ENCODE measurements at regions not wholly inside any gene's neighbourhood (a gene's known extent, or its start where the extent isn't known, plus 50 kb on each side); places are given as distances from the start of the nearest gene placed in this dataset.
"Not testable (repeated sequence)": the region's sequence is repeated elsewhere in the genome, so short reads cannot be mapped to it uniquely, and the experiment has no call there.

DNA sequence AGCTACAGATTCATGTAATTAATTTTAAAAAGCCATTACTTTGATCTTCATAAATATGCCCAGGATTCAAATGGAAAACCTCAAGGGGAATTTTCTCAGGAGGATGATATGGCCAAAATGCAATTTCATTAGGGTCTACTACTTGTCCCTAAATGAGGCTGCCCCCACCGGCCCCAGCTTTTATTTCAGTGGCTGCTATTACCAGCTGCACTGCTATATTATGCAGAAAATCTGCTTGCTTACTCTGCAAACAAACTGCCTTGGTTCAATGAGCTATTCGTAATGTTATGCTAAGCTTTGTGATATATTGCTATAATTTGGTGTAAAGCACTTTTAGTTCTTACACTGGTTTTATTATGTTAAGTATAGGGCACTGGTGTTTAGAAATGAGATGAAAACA lies 137.3 kb upstream of the TMTC4 start:
- DNase-seq (ENCODE audit: low read depth), result no peak

DNA sequence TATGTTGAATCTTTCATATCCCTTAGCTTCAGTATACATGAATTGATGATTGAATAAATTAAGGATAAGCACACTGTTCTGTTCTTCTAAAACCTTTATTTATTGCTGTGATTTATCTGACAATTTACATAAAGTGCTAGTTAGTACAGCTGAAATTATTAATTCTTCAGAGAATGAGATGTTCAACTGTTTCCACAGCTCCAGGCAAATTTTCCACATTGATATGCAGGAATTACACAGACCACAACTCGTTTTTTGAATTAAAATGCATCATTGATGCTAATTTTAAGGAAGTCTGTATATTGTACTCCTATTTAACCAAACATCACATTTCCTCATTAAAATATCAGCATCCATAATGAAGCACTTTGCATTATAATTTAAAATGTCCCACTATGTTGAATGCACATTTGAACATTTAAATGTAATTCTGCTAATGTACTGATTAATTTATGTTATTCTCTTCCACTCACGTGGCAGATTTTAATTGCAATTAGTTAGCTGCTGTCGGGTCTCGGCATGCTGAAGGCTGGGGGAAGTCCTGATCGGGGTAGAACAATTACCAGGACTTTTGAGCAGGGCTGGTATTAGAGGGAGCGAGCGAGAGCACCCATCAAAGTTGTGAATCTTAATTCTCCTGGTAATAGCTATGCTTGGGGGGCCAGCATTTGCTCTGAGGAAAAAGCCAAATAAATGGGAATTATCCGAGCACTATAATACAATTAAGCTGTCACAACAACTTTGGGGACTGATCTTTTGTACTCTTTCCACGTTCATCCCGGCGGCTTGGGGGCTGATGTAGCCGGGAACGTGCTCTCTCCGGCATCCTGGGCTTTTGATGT lies 136.7 kb upstream of the TMTC4 start:
- DNase-seq (ENCODE audit: low read depth), result no peak

DNA sequence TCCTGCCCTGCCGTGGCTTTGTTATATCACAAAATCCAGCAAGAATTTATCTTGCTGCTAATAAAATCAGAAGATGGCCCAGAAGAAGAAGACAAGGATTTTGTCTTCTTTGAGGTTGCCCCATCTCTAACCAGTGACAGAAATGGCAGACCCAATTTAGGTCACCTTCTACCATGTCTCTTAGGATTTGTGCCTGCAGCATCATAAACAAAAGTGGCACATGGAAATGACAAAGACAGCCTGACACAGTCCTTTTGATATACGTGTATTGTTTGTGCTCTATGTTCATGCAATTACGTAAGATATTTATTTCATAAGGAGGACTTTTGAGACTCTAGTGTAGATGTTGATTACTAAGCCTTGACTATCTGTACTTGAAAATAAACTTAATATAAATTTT lies 135.9 kb upstream of the TMTC4 start:
- no peak for DNase-seq (ENCODE audit: low read depth)

DNA sequence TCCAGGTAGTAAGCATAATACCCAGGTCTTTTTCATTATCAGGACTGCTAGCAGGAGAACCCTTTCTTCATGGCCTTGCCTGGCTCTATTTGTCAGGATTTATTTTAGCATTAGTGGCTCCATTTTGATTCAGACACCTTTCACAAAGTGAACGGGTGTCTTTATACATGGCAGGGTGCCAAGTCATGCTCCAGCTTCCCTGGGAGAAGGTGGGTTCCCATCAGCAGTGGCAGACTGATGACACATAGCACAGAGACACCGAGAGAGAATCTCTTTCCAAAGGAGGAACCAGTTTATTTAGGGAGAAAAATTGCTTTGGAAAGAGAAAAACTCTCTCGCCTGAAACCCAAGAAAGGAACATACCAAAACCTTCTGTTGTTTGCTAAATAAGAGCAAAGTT lies 135.3 kb upstream of the TMTC4 start:
- DNase-seq (ENCODE audit: low read depth), result no peak

DNA sequence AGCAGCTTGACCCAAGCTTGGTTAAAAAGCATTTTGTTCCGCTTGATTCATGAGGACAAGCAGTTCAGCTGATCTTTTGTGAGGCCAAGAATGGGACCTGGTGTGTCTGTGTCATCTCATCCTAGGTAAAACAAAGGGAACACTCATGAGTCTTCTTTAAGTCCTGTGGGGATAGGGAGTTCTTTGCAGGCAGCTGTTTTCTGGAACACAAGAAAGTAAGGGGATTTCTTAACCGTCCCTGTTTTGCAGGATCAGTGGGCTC lies 134.5 kb upstream of the TMTC4 start:
- no peak for DNase-seq (ENCODE audit: low read depth)

DNA sequence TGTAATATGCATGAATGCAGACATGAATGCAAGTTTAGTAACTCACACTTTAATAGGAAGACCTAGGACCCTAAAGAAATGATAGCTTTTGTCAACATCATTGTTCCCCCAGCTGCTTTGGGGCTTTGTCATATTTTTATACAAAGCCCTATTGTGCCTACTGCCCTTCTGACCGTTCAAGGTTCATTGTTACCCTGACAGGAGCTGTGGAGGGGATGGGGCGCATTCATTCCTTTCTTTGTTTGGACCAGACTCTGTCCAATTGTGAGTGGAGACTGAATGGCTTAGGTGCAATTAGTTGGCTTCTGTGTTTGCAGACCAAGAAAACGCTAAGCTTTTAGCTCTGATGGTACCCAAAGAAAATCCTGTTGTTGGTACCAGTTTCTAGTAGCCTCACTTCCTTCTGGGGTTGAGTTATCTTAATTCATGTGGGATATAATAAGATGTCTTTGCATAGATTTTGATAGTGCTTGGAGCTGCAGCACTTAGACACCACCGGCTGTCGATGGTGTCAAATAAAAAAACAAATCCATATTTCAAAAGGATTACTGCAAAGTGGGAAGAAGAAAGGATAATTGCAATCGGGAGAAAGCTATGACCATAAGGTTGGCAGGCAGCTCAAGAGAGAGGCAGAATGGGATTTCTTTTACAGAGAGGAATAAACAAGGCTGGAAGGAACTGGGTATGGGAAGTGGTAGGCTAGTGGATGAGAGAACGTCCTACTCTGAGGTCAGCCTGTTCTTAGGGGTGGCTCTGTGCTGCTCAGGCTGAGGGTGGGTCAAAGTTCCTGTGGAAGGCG lies 133.9 kb upstream of the TMTC4 start:
- no peak for DNase-seq (ENCODE audit: low read depth)

DNA sequence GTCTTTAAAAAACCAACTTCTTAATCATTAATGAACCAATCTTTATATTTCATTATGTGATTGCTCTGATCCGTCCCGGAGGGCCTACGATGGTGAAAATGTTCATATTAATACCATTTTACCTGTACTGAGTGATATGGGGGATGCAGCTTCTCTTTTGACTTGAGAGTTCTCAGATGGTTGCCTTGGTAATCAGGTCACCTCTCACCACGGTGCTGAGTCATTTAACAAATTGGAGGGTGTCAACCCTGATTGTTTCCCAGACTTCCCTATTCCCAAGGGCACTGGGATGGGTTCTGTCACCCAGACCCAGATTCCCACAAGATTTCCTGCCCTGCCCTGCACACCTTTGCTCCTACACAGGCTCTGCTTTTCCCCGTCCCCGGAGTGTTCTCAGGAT lies 128.5 kb upstream of the TMTC4 start:
- DNase-seq (ENCODE audit: low read depth), result no peak

DNA sequence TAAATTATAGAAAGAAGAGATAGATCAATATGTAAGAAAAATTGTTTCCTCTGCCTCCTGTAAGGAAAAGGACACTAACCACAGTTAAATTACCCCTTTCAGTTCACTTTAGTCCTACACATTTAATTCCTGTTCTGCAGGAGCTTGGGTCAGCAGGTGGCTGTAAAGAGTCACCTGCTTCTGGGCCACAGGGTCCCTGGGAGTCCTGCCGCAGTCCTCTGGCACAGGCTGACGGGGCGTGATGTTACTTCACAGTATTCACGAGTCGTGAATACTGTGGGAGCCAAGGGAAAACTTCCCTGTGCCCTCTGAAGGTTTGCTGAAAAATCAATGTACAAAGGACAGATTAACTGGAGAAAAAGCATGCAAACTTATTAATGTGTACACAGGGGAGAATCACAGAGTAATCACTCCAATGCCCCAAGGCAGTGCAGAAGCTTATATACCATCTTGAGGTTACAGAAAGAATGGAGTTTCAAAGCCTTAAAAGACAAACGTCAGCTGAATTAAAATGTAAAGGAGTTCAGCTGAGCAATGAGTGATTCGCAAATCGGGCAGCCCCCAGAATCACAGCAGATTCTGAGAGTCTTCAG lies 125.8 kb upstream of the TMTC4 start:
- no peak for DNase-seq (ENCODE audit: low read depth)

DNA sequence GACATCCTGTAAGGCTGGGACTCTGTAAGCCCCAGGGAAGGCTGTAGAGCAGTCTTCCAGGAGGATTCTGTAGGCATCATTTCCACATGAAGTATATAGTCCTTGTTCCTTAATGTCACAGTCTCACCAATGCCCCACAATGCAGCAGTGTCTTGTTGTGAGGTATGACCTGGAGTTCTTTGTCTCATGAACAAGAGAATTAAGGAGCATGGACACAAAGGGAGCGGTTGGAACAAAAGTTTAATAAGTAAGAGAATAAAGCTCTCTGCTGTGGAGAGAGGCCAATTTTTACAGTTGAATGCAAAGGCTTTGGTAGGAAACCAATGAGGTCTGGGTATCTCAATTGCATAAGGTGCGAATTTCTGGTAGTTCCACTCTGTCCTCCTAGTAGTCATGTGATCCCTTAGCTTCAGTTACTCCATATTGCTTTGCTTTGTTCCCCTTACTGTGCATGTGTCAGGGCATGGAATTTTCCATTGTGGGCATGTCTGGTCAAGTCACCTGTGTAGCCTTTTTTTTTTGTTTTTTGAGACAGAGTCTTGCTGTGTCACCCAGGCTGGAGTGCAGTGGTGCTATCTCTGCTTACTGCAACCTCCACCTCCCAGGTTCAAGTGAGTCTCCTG lies 124.3 kb upstream of the TMTC4 start:
- no peak for DNase-seq (ENCODE audit: low read depth)

DNA sequence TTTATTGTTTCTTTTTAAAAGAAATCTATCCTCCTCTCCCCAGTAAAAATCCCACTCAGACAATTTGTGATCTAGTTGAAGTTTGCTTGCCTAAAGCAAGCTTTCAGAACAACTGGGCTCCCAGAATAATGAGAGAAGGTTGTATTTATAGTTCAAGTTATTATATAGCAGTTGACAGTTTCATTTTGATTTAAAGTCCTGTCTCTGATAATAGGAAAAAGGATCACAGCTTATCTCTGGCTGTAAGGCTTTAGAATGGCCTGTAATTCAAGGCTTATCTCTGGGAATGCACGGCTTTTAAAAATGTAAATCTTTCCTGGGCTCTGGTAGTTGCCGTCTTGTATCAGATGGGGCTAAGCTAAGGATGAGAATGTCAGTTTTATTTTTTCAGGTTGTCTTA lies 123.3 kb upstream of the TMTC4 start:
- no peak for DNase-seq (ENCODE audit: low read depth)

DNA sequence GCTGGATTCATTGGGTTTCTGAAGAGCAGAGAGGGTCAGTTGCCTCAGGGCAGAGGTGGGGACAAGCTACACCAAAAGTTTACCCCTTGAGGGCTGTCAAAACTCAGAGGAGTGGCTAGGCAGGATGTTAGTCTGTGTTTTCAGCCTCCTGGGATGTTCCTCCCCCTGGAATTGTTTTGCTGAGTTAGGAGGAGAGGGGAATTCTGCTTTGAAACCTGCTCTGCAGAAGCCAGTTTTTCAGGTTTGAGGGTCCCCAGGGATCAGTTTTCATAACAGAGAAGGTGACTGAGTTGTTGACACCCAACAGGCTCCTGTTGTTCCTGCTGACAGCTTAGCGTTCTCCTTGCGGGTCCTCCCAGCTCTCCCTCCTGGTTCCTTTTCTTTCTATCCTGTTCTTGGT lies 121.9 kb upstream of the TMTC4 start:
- DNase-seq (ENCODE audit: low read depth), result no peak

DNA sequence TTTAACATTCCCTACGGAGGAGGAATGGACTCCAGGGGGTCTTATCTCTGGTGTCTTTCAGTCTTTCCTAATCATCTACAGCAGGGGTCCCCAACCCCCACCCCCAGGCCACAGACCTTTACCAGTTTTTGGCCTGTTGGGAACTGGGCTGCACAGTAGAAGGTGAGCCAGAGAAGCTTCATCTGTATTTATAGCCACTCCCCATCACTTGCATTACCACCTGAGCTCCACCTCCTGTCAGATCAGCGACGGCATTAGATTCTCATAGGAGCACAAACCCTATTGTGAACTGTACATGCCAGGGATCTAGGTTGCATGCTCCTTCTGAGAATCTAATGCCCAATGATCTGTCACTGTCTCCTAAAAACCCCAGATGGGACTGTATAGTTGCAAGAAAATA lies 120.0 kb upstream of the TMTC4 start:
- DNase-seq (ENCODE audit: low read depth), result no peak

DNA sequence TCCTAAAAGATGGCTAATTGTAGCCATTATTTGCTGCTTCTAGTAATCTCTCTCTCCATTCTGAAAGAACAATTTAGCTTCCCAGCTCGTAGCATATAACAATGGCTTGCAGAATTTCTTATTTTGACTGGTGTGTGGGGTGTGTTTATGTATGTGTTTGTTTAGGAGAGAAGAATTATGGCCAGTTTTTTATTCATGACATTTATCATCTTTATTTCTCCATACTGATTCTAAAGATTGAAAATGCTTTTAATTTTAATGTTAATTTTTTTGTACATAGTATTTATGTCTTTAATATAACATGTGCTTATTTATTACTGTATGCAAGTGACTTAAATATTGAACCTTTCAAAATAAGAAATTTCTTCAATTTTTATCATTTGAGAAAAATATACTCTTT lies 115.8 kb upstream of the TMTC4 start:
- no peak for DNase-seq (ENCODE audit: low read depth)

DNA sequence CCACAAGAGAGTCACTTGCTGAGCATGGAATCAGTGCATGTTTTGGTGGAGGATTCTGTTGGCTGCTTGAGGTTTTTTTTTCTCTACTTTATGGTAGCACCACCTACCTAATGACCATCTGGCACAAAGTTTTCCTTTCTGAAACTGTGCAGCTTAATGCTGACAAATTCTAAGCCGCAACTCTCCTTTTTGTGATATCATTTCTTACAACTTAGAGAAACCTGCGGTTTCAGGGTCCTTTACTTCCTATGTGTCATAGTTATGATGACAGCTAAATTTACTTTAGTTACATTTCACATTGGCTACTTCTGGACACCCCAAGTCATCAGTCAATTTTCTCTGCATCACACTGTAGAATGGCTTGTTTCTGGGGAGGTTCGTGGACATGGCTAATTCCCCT lies 115.4 kb upstream of the TMTC4 start:
- DNase-seq (ENCODE audit: low read depth), result peak; percentile 53

DNA sequence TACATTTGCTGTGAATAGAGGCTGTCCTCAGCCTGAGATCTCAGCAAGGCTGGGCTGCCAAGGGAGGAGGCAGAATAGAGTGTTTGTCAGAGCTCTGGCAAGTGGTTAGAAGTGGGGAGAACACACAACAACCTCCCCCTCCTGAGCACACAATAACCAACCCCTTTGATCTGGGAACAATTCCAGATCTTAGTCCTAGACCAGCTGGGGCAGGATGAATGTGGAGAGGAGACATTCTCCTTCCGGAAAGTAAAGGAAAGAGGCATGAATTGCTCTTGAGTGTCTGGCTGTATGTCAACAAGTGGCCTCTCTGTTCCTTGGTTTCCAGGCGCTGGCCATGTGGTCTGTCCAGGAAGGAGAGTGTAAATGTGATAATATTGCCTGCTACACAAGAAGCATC lies 114.9 kb upstream of the TMTC4 start:
- DNase-seq (ENCODE audit: low read depth), result peak; percentile 71

DNA sequence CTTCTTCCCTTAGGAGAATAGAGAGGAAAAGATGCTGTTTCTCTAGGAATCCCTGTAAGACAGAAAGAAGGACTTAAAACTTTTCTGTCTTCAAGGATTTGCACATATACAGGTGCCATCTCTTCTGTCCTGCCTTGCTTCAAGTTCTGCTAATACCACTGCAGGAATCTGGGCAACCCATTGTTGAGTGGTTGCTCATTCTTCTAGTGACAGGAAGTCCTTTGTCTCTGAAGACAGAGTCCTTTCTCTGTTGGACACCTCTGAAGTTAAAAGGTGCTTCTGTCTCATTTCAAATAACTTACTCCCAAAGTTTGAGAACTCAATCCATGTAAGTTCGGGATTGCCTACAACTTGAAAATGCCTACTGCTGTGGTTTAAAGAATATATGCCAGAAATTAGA lies 114.4 kb upstream of the TMTC4 start:
- DNase-seq (ENCODE audit: low read depth), result no peak

DNA sequence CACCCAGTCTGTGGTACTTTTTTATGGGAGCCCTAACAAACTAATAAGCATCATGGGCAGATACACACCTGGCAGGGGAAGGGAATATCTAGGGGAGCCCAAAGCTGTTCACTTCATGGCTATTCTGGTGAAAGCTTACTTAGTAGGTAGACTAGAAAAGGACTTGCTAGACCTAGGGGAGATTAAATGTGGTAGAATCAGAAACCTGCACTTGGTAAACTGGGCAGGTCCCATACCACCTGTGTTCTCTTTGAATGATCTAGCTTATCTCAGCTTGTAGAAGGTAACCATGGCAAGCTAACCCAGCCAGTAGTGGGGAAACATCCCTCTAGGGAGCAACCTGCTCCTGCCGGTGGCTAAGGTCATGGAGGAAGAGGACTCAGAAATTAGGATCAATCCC lies 113.9 kb upstream of the TMTC4 start:
- no peak for DNase-seq (ENCODE audit: low read depth)

DNA sequence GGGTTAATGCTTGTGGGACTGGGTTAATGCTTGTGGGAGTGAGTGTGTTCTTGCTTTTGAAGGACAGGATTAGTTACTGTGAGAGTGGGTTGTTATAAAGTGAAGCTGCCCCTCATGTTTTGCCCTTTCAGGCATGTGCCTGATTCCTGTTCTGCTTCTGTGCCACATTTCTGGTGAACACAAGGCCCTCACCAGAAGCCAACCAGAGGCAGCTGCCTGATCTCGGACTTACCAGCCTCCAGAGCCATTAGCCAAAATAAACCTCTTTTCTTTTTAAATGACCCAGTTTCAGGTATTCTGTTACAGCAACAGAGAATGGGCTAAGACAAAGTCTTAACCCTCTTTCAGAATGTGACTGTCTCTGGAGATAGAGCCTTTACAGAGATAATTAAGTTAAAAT lies 113.3 kb upstream of the TMTC4 start:
- no peak for DNase-seq (ENCODE audit: low read depth)

DNA sequence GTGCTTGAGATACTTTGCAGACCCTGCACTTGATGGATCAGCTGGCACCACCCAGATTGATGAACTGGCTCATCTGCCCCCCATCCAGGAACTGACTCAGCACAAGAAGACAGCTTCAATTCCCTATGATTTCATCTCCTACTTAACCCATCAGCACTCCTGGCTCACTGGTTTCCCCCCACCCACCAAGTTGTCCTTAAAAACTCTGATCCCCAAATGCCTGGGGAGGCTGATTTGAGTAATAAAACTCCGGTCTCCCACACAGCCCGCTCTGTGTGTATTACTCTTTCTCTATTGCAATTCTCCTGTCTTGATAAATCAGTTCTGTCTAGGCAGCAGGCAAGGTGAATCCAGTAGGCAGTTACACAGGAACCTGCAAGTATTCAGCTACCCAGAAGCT lies 102.1 kb upstream of the TMTC4 start:
- DNase-seq (ENCODE audit: low read depth), result not testable (repeated sequence)

DNA sequence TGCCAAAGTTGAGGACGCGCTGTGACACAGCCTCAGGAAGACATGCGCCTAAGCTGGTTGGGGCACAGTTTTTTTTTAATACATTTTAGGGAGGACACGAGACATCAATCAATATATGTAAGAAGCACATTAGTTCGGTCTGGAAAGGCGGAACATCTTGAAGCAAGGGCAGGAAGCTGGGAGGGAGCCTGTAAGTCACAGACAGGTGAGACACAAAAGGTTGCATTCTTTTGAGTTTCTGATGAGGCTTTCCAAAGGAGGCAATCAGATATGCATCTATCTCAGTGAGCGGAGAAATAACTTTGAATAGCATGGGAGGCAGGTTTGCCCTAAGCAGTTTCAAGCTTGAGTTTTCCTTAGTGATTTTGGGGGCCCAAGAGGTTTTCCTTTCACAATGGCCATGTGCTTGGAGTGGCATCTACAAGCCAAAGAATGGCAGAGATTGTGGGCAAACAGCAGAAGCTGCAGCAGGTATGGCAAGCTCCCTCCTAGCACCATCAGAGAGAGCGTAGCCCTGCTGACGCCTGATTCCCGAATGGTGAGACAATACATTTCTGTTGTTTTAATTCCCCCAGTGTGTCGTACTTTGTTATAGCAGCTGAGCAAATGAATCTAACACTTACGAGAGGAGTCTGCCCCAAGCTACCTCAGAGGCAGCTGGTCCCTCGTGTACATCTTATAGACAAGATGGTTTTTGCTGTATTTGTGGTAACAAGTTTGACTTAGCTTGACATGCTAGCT lies 99.5 kb upstream of the TMTC4 start:
- DNase-seq (ENCODE audit: low read depth), result no peak

DNA sequence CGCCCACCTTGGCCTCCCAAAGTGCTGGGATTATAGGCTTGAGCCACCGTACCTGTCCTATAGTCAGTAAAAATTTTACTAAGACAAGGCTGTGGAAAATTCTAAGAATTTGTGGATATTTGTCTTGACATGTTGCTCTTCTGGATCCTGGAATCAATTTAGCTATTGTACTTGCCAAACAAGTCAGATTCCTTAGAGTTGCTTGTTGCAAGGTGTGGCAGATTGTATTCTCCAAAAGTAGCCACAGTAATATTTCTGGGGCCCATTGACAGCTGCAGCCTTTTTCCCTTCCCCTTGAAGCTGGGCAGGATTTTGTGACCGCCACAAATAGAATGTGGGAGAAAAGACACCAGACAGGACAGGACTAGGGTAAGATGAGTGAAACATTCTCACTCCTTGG lies 98.8 kb upstream of the TMTC4 start:
- no peak for DNase-seq (ENCODE audit: low read depth)

DNA sequence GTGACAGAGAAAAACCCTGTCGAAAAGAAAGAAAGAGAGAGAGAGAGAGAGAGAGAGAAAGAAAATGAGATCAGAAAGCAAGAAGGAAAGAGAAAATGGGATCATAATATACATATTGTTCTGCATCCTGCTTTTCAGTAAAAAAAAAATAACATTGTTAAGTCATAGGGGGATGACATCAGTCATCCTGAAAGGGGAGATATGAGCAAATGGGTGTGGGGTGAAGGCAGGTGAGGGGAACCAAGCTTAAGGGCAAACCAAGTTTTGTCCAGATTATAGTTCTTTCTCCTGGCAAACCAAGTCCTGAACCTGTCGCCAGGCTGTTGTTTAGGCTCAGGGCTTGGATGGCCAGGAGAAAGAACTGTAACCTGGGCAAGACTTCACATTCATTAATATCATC lies 92.6 kb upstream of the TMTC4 start:
- DNase-seq (ENCODE audit: low read depth), result no peak
